ENCODE measurements at regions not wholly inside any gene's neighbourhood (a gene's known extent, or its start where the extent isn't known, plus 50 kb on each side); places are given as distances from the start of the nearest gene placed in this dataset.

GRCh38 chr18:61082976-61083630, 250.1 kb upstream of the CDH20 start:
- DNase-seq, result no peak
- POLR2A ChIA-PET, result no interaction called here
- Mint-ChIP-seq H3K4me3 (ENCODE audit: unreplicated experiment) (no peak overlapping the region), H3K36me3 (ENCODE audit: insufficient read depth, unreplicated experiment) (no peaks in the 10 kb centered on the region), H3K4me1 (ENCODE audit: low read depth, unreplicated experiment) (no peaks in the 10 kb centered on the region), H3K9me3 (ENCODE audit: unreplicated experiment) (no peaks in the 10 kb centered on the region), H3K27ac (ENCODE audit: unreplicated experiment) (no peak overlapping the region), H3K27me3 (ENCODE audit: insufficient read depth, unreplicated experiment) (no peaks in the 10 kb centered on the region)
- CTCF ChIA-PET, result no interaction called here
- H3K27me3 ChIP-seq (replicated peaks; ENCODE audit: control insufficient read depth, insufficient read depth, low read length), result no peaks in the 10 kb centered on the region
- no peaks in the 10 kb centered on the region for H3K36me3 ChIP-seq (ENCODE audit: control insufficient read depth, insufficient read depth, low read length)
- no TSS peak for BruUV-seq (replicated peaks)
- intact Hi-C loops (cut with micrococcal nuclease; ENCODE audit: unreplicated experiment), result no loop called here
- H3K9me3 ChIP-seq, result no peaks in the 10 kb centered on the region
- H3K4me3 ChIP-seq (ENCODE audit: low read depth, low read length), result no peak overlapping the region
- no peaks in the 10 kb centered on the region for H3K4me1 ChIP-seq
- TF ChIP-seq, protein P1, sequence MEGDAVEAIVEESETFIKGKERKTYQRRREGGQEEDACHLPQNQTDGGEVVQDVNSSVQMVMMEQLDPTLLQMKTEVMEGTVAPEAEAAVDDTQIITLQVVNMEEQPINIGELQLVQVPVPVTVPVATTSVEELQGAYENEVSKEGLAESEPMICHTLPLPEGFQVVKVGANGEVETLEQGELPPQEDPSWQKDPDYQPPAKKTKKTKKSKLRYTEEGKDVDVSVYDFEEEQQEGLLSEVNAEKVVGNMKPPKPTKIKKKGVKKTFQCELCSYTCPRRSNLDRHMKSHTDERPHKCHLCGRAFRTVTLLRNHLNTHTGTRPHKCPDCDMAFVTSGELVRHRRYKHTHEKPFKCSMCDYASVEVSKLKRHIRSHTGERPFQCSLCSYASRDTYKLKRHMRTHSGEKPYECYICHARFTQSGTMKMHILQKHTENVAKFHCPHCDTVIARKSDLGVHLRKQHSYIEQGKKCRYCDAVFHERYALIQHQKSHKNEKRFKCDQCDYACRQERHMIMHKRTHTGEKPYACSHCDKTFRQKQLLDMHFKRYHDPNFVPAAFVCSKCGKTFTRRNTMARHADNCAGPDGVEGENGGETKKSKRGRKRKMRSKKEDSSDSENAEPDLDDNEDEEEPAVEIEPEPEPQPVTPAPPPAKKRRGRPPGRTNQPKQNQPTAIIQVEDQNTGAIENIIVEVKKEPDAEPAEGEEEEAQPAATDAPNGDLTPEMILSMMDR (IDR thresholded peaks at IDR 0.05; ENCODE audit: insufficient read depth in 1 of 2, low read depth in 1 of 2, low read length in 1 of 2, severe bottlenecking in 1 of 2, unreplicated experiment in 1 of 2), result no peak

DNA sequence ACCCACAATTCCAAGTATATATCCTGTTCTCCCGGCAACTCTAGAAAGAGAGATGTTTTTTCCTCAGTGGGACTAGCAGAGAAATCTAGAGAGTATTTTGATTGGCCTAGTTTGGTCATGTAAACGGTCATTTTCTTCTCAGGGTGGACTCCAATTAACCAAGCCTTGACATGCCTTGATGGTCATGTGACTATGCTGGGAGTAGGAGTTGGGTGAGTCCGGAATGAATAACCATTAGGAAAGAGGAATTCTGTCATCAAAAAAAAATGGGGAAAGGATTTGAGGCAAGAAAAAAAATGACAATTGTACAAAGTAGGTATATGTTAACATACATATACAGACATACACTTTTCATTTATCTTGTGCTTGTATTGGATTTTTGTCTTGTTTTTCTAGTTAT, 248.2 kb upstream of the CDH20 start:
- Mint-ChIP-seq H3K4me1 (ENCODE audit: low read depth, unreplicated experiment) (no peaks in the 10 kb centered on the region), H3K27ac (ENCODE audit: unreplicated experiment) (no peak overlapping the region), H3K27me3 (ENCODE audit: insufficient read depth, unreplicated experiment) (no peaks in the 10 kb centered on the region), H3K4me3 (ENCODE audit: unreplicated experiment) (no peak overlapping the region), H3K36me3 (ENCODE audit: insufficient read depth, unreplicated experiment) (no peaks in the 10 kb centered on the region), H3K9me3 (ENCODE audit: unreplicated experiment) (no peaks in the 10 kb centered on the region)
- TF ChIP-seq, protein P1 (IDR thresholded peaks at IDR 0.05; ENCODE audit: insufficient read depth in 1 of 2, low read depth in 1 of 2, low read length in 1 of 2, severe bottlenecking in 1 of 2, unreplicated experiment in 1 of 2), result no peak
- no peaks in the 10 kb centered on the region for H3K27me3 ChIP-seq (replicated peaks; ENCODE audit: control insufficient read depth, insufficient read depth, low read length)
- H3K4me3 ChIP-seq (ENCODE audit: low read depth, low read length), result no peak overlapping the region
- H3K9me3 ChIP-seq, result no peaks in the 10 kb centered on the region
- CTCF ChIA-PET, result no interaction called here
- BruUV-seq (replicated peaks), result no TSS peak
- H3K4me1 ChIP-seq, result no peaks in the 10 kb centered on the region
- POLR2A ChIA-PET, result no interaction called here
- DNase-seq, result no peak
- intact Hi-C loops (cut with micrococcal nuclease; ENCODE audit: unreplicated experiment), result loop anchor here (5.0 kb wide), 1 partner anchor 417 kb away; no protein-coding TSS in a partner anchor
- H3K36me3 ChIP-seq (ENCODE audit: control insufficient read depth, insufficient read depth, low read length), result no peaks in the 10 kb centered on the region

DNA sequence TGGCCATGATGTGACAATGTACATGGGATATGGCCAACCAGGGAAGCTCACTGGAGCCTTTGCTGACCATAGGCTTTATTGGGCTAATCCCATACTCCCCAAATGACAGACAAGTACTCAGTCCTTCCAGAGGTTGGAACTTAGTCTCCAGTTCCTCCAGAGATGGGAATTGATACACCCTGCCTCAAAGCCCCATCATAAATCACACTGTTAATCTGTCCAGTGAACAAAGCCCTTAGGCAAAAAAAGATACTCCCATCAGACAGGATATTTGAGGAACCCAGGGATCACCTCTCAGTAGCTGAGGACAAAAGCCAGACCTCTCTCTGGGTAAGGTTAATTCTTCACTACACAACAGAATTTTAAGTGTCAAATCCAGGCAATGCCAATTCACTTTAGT, 247.5 kb upstream of the CDH20 start:
- no TSS peak for BruUV-seq (replicated peaks)
- intact Hi-C loops (cut with micrococcal nuclease; ENCODE audit: unreplicated experiment), result loop anchor here (5.0 kb wide), 1 partner anchor 417 kb away; no protein-coding TSS in a partner anchor
- Mint-ChIP-seq H3K27ac (ENCODE audit: unreplicated experiment) (no peak overlapping the region), H3K4me3 (ENCODE audit: unreplicated experiment) (no peak overlapping the region), H3K27me3 (ENCODE audit: insufficient read depth, unreplicated experiment) (no peaks in the 10 kb centered on the region), H3K4me1 (ENCODE audit: low read depth, unreplicated experiment) (no peaks in the 10 kb centered on the region), H3K9me3 (ENCODE audit: unreplicated experiment) (no peaks in the 10 kb centered on the region), H3K36me3 (ENCODE audit: insufficient read depth, unreplicated experiment) (no peaks in the 10 kb centered on the region)
- no peak overlapping the region for H3K4me3 ChIP-seq (ENCODE audit: low read depth, low read length)
- H3K4me1 ChIP-seq, result no peaks in the 10 kb centered on the region
- TF ChIP-seq, protein P1 (IDR thresholded peaks at IDR 0.05; ENCODE audit: insufficient read depth in 1 of 2, low read depth in 1 of 2, low read length in 1 of 2, severe bottlenecking in 1 of 2, unreplicated experiment in 1 of 2), result no peak
- H3K9me3 ChIP-seq, result no peaks in the 10 kb centered on the region
- DNase-seq, result no peak
- POLR2A ChIA-PET, result no interaction called here
- H3K27me3 ChIP-seq (replicated peaks; ENCODE audit: control insufficient read depth, insufficient read depth, low read length), result no peaks in the 10 kb centered on the region
- CTCF ChIA-PET, result no interaction called here
- no peaks in the 10 kb centered on the region for H3K36me3 ChIP-seq (ENCODE audit: control insufficient read depth, insufficient read depth, low read length)

Data from Caco-2 (cell line).